Activated naive CD8-positive, alpha-beta T cell (primary cell): ENCODE measurements at regions not wholly inside any gene's neighbourhood (a gene's known extent, or its start where the extent isn't known, plus 50 kb on each side); places are given as distances from the start of the nearest gene placed in this dataset.
"Not testable (repeated sequence)": the region's sequence is repeated elsewhere in the genome, so short reads cannot be mapped to it uniquely, and the experiment has no call there.

ENCODE experiments used
- H3K27ac Mint-ChIP-seq: one replicate; pipeline ENCODE4 v1.8.0; 2021; ENCODE audit warnings: mixed read lengths
- H3K27me3 Mint-ChIP-seq: one replicate; pipeline ENCODE4 v1.8.0; 2021; ENCODE audit warnings: mixed read lengths
- H3K36me3 Mint-ChIP-seq: one replicate; pipeline ENCODE4 v1.8.0; 2021; ENCODE audit warnings: mixed read lengths
- H3K4me1 Mint-ChIP-seq: one replicate; pipeline ENCODE4 v1.8.0; 2021; ENCODE audit warnings: low read depth, mixed read lengths
- H3K4me3 Mint-ChIP-seq: one replicate; pipeline ENCODE4 v1.8.0; 2021; ENCODE audit warnings: mild to moderate bottlenecking, mixed read lengths
- H3K9me3 Mint-ChIP-seq: one replicate; pipeline ENCODE4 v1.8.0; 2021; ENCODE audit warnings: low read depth, mixed read lengths

DNA sequence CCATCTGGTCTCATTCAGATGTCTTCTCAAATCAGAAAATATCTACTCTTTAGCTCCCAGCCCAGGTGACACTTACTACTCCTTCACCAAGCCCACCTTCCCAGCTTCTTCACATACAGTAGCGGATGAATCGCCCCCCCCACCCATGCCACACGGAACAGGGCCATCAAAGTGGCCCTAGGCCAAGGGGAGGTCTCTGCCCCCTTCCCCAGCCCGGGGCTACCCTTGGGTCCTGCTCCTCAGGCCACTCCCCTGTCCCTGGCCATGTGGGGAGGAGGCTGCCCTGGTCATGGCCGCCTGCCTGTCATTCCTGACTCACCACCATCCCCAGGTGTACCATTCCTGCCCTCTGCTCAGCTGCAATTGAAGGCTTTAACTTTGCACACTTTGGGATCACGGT lies 142.8 kb downstream of the NECTIN1 start:
- H3K9me3 Mint-ChIP-seq = no peaks in the 10 kb centered on the region
- no peak overlapping the region for H3K27ac Mint-ChIP-seq
- H3K27me3 Mint-ChIP-seq = peaks cover 14% of the 10 kb centered on the region
- H3K4me1 Mint-ChIP-seq = peaks cover 5% of the 10 kb centered on the region
- H3K4me3 Mint-ChIP-seq = no peak overlapping the region
- no peaks in the 10 kb centered on the region for H3K36me3 Mint-ChIP-seq

DNA sequence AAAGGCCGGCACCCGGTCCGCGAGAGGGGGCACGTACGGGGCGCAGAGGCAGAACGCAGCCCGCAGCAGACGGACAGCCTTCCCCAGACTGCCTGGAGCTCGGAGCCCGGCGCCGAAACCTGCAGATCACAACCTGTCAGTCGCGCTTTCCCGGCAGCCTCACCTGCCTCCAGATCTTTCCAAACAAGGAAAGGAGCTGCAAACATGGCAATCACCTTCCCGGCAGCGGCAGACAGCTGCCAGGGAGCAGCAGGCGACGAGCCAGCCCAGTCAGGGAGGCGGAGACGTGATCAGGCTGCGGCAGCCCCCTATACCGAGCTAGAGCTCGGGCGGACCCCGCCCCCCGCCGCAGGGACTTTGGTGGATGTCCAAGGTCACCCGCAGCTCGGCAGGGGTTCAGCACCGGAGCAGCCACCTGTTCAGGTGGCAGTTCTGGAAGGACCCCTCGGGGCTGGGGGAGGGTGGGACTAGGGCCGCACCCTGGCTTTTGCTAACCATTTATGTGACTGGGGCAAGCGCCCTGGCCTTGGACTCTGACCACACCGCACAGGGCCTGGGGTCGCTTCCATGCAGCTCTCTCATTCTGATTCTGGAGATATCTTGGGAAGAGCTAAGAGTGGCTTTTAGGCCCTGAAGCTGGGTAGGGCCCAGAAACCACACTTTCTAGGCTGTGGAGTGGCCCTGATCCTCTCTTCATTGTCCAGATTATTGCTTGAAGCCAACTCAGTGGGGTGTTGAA lies 143.8 kb downstream of the NECTIN1 start:
- Mint-ChIP-seq H3K27ac (no peak overlapping the region), H3K27me3 (peaks cover 18% of the 10 kb centered on the region), H3K4me3 (peak overlapping the region; percentile 61), H3K9me3 (no peaks in the 10 kb centered on the region), H3K36me3 (no peaks in the 10 kb centered on the region), H3K4me1 (peaks cover 4% of the 10 kb centered on the region)

DNA sequence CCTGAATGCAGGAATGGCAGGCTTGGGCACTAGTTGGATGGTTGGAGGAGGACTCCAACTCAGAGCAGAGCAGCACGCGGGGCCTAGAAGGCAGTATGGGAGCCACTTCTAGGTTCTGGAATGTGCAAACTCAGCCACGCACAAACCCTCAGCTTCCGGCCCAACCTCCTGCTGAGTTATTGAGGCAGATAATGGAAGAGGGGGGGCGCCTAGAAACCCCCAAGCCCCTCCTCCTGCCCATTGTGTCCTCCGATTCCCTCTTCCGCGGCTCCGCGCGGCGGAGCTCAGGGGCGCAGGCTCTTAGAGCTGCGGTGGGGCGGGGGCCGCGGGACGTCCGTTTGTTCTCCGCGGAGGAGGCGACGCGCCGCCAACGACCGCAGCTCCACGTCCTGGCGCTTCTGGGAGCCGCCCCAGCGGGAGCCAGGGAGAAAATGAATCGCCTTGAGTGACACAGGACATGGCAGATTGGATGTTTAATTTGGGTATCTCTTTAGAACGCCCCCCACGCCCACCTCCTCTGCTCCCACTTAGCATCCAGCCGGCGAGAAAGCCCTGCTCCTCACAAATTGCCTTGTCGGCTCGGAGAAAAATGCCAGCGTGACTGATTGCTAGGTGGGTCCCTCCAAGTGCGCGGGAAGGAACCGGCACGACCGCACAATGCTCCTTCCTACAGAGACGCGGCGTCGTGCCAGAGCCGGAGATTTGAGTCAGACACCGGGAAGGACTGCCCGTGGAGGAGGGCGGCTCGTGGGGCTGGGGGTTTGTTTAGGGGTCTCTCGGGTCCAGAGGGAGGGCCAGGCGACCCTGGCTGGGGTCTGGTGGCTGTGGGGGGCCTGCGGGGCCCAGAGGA lies 144.6 kb downstream of the NECTIN1 start:
- peaks cover 4% of the 10 kb centered on the region for H3K4me1 Mint-ChIP-seq
- H3K4me3 Mint-ChIP-seq = peak overlapping the region; percentile 61
- peaks cover 21% of the 10 kb centered on the region for H3K27me3 Mint-ChIP-seq
- H3K27ac Mint-ChIP-seq = no peak overlapping the region
- no peaks in the 10 kb centered on the region for H3K36me3 Mint-ChIP-seq
- H3K9me3 Mint-ChIP-seq = no peaks in the 10 kb centered on the region

DNA sequence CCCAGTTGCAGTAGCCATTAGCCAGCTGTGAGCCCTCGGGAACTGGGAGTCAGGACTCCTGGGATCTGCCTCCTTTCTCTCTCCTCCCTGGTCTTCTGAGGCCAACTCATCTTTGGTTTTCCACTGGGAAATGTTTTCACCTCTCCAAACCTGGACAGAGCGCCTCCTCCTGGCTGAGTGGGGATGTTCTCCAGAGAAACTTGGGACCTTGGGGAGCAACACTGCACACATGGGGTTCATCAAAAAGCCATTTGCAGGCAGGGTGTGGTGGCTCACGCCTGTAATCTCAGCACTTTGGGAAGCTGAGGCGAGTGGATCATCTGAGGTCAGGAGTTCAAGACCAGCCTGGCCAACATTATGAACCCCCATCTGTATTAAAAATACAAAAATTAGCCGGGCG lies 145.4 kb downstream of the NECTIN1 start:
- Mint-ChIP-seq H3K27me3 (peaks cover 25% of the 10 kb centered on the region), H3K4me1 (peaks cover 4% of the 10 kb centered on the region), H3K4me3 (no peak overlapping the region), H3K36me3 (no peaks in the 10 kb centered on the region), H3K9me3 (no peaks in the 10 kb centered on the region), H3K27ac (no peak overlapping the region)

DNA sequence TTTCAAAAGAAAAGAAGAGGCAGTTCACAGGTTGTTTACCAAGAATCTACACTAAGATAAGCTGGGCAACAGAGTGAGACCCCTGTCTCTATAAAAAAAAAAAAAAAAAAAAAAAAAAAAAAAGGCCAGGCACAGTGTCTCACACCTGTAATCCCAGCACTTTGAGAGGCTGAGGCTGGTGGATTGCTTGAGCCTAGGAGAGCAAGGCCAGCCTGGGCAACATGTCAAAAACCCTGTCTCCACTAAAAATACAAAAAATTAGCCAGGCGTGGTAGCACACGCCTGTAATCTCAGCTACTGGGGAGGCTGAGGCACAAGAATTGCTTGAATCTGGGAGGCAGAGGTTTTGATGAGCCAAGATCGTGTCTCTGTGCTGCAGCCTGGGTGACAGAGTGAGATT lies 147.6 kb downstream of the NECTIN1 start:
- H3K36me3 Mint-ChIP-seq, H3K27ac Mint-ChIP-seq, H3K4me1 Mint-ChIP-seq, H3K4me3 Mint-ChIP-seq, H3K9me3 Mint-ChIP-seq: not testable (repeated sequence)
- H3K27me3 Mint-ChIP-seq = peaks cover 29% of the 10 kb centered on the region

DNA sequence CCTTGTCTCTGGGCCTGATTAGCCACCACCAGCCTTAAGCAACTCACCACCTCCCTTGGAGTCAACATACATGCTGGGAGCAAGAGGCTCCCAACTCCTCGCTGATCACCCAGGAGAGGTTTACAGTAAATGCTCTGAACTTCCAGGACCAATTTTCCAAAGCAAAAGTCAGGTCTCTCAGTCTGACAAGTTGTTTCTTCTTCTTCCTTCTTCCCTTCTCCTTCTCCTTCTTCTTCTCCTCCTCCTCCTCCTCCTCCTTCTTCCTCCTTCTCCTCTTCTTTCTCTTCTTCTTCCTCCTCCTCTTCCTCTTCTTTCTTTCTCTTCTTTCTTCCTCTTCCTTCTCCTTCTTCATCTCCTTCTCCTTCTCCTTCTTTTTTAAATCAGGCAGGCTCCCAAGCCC lies 148.2 kb downstream of the NECTIN1 start:
- Mint-ChIP-seq H3K4me1 (peaks cover 4% of the 10 kb centered on the region), H3K27ac (no peak overlapping the region), H3K4me3 (no peak overlapping the region), H3K36me3 (no peaks in the 10 kb centered on the region), H3K9me3 (no peaks in the 10 kb centered on the region), H3K27me3 (peaks cover 27% of the 10 kb centered on the region)

DNA sequence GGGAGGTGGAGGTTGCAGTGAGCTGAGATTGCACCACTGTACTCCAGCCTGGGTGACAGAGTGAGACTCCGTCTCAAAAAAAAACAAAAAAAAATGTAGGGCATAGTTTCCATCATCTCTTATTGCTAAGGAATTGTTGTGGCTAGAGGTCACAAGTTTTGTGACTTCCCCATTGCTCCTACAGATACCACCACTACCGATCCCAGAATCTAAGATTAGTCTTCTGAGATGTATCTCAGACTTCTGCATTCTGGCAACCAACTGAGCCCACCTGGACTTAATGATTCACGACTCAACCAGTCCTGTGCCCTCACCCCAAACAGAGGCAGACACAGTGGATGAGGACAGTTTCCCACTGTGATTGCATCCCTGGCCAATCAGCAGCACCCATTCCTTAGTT lies 148.9 kb downstream of the NECTIN1 start:
- Mint-ChIP-seq H3K27me3 (peaks cover 28% of the 10 kb centered on the region), H3K27ac (no peak overlapping the region), H3K9me3 (no peaks in the 10 kb centered on the region), H3K4me1 (peaks cover 4% of the 10 kb centered on the region), H3K4me3 (no peak overlapping the region), H3K36me3 (no peaks in the 10 kb centered on the region)

DNA sequence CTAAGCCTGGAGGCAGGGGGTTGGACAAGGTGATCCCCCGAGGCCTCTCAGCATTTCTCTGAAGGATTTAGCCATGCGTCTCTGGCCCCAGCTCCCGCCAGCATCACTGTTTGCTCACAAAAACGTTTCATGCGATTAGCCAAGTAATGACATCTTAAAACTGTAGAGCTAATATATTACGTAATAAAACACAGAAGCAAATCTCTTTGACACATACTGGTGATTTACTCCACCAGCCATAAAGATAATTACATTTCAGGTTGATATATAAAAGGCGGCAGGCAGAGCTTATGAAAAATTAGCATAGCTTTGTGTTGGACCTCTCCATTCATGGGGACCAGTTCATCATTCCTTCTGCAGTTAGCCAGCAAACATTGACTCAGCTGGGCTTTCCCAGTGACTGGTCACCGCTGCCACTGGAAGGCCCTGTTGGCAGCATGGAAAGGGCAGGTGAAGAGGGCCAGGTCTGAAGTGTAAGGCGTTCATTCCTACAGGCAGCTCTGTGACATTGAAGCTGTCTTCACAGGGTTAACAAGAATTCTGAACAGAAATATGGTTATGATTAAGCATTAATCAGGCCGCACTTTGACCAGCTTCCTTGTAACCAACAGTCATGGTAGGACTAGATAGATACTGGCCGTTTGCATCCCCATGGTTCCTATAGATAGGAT lies 150.3 kb downstream of the NECTIN1 start:
- Mint-ChIP-seq H3K4me1 (peaks cover 2% of the 10 kb centered on the region), H3K9me3 (no peaks in the 10 kb centered on the region), H3K27ac (no peak overlapping the region), H3K4me3 (no peak overlapping the region), H3K36me3 (no peaks in the 10 kb centered on the region), H3K27me3 (peaks cover 30% of the 10 kb centered on the region)

DNA sequence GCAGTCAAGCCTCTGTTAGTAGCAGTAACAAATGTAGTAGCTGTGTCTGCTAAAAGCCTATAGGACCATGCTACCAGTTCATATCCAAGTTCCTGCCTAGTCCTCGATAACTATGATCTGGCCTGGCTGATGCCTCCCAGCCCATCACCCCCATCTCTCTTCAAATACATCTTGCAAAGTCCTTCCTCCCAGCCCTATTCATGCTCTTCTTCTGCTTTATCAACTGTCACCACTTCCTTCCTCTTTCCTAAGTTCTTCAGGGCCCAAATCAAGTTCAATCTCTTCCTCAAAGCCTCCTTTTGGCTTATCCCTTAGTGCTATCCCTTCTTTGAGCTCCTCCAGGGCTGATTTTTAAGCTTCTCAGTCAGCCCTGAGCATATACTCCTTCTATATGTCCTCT lies 150.9 kb upstream of the THY1 start:
- H3K4me1 Mint-ChIP-seq = peaks cover 2% of the 10 kb centered on the region
- no peak overlapping the region for H3K4me3 Mint-ChIP-seq
- no peak overlapping the region for H3K27ac Mint-ChIP-seq
- no peaks in the 10 kb centered on the region for H3K9me3 Mint-ChIP-seq
- peaks cover 13% of the 10 kb centered on the region for H3K27me3 Mint-ChIP-seq
- H3K36me3 Mint-ChIP-seq = no peaks in the 10 kb centered on the region

DNA sequence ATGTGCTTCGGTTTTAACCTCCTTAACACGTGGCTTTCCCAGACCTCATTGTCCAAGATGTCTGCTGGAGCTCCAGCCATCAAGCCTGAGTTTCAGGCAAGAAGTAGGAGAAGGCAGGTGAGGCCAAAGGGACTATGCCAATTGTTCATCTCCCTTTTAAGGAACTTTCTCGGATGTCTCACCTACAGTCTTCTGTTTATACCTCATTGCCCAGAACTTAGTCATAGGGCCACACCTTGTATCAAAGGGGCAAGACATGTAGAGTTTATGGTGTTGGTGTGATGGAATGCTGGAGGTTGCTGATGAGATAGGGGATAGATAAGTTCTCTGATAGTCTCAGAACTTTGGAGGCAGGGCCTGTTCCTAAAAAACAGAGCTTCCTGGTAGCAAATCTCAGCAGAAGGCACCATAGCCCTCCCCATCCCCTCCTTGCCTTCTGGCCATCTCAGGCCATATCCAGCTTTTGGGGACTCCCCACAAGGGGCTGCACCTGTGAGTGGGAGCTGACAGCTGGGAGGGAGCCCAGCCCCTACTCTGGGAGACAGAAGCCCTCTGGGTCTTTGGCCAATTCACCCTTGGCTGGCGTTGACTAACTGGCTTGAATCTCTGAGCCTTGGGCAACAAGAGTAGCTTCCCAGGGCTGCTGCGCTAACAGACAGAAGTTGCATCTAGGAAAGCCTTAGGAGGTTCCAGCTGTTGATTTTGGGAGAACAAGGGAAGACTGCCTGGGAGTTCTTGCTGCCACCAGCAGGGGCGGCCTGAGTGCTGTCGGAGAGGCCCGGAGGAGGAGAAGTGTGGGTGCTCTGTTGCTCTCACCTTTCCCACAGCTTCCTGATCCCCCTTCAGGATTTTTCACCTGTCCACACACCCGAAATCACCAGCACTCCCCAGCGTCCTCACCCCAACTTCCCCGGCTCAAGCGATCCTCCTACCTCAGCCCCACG lies 149.8 kb upstream of the THY1 start:
- H3K4me3 Mint-ChIP-seq = no peak overlapping the region
- H3K36me3 Mint-ChIP-seq = peaks cover 2% of the 10 kb centered on the region
- no peaks in the 10 kb centered on the region for H3K9me3 Mint-ChIP-seq
- H3K27ac Mint-ChIP-seq = no peak overlapping the region
- H3K27me3 Mint-ChIP-seq = peaks cover 11% of the 10 kb centered on the region
- peaks cover 2% of the 10 kb centered on the region for H3K4me1 Mint-ChIP-seq

DNA sequence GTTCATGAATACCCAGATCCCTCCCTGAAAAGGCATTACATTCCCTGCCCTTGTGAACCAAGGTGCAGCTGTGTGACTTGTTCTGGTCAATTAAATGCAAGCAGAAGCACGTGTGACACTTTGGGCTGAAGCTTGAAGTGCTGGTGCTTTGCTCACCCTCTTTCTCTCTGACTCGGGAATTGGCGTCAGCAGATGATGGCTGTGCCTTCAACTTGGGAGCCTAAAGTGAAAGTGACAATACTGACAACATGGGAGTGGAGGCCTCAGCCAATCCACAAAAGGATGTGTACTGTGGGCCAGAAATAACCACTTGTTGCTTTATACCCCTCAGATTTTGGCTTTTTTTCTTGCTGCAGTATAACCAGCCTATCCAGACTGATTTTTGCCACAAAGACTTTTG lies 148.3 kb upstream of the THY1 start:
- peaks cover 5% of the 10 kb centered on the region for H3K27me3 Mint-ChIP-seq
- H3K4me3 Mint-ChIP-seq = no peak overlapping the region
- H3K4me1 Mint-ChIP-seq = peaks cover 2% of the 10 kb centered on the region
- H3K9me3 Mint-ChIP-seq = no peaks in the 10 kb centered on the region
- H3K36me3 Mint-ChIP-seq = peaks cover 2% of the 10 kb centered on the region
- no peak overlapping the region for H3K27ac Mint-ChIP-seq

DNA sequence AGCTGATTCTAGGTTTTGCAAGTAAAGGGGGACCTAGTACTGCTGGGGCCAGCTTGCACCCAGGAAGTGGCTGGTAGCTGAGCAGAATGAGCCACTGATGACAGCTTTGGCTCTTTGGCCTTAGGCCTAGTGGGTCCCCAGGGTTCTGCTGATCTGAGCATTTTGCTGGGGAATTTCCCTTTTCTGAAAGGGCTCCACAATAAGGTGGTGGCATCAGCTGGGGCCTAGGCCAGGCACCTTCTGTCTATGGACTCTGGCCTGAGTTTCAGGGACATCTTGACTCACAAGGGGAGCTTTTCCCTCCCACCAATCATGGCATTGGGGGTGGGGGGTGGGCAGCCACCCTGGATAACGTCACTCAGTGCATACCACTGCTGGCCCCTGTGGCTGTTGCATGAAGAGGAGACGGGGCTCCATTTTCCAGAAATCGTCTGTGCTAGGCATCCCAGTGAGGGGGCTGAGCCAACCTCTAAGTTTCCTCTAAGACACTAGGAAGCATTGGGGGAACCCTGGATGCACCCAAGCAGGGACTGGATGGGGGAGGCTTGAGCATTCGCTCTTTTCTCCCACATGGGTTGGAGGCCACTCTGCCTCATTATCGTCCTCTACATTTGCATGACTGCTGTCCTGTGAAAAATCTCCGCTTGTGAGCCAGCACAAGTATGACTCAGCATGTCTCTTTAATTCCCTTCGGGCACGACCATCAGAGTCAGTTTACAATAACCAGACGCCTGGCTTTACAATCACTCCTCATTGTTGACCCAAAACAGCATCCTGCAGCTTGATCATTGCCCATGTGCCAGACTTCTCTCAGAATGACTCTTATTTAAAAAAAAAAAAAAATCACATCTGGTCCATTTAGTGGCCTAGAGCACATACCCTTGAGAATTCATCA lies 145.0 kb upstream of the THY1 start:
- Mint-ChIP-seq H3K36me3 (peaks cover 2% of the 10 kb centered on the region), H3K9me3 (peaks cover under 1% of the 10 kb centered on the region), H3K27ac (no peak overlapping the region), H3K4me3 (no peak overlapping the region), H3K4me1 (no peaks in the 10 kb centered on the region), H3K27me3 (peaks cover 1% of the 10 kb centered on the region)

DNA sequence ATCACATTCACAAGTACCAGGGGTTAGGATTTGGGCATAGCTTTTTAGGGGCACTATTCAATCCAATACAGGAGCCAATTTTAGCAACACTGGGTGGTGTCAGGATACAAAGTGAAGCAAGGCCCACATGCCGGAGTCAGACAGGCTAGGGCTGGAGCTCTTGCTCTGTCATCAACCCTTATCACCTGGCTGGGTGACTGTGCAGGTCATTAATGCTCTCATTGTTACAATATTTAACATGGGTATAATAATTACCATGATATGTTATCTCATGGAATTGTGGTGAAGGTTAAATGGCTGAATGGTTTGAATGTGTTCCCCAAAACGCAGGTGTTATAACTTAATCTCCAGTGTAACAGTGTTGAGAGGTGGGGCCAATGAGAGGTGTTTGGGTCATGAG lies 143.3 kb upstream of the THY1 start:
- Mint-ChIP-seq H3K4me3 (no peak overlapping the region), H3K27ac (no peak overlapping the region), H3K27me3 (peaks cover 10% of the 10 kb centered on the region), H3K36me3 (peaks cover 2% of the 10 kb centered on the region), H3K4me1 (no peaks in the 10 kb centered on the region), H3K9me3 (peaks cover 5% of the 10 kb centered on the region)

DNA sequence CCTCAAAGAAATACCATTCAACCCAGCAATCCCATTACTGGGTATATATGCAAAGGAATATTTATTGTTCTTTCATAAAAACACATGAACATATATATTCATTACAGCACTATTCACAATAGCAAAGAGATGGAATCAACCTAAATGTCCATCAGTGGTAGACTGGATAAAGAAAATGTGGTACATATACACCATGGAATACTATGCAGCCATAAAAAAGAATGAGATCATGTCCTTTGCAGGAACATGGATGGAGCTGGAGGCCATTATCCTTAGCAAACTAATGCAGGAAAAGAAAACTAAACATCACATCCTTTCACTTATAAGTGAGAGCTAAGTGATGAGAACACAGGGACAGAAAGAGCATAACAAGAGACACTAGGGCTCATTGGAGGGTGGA lies 142.7 kb upstream of the THY1 start:
- H3K27ac Mint-ChIP-seq, H3K9me3 Mint-ChIP-seq, H3K4me3 Mint-ChIP-seq, H3K27me3 Mint-ChIP-seq, H3K4me1 Mint-ChIP-seq, H3K36me3 Mint-ChIP-seq: not testable (repeated sequence)
